ENCODE measurements at regions not wholly inside any gene's neighbourhood (a gene's known extent, or its start where the extent isn't known, plus 50 kb on each side); places are given as distances from the start of the nearest gene placed in this dataset.

GRCh38 chr1:39090757-39091380 lies 64.7 kb downstream of the NDUFS5 start:
- no peak for TF ChIP-seq CTCF (IDR thresholded peaks at IDR 0.05; ENCODE audit: low read length, missing control alignments)
- no peak for DNase-seq (ENCODE audit: low read depth)
- no peak overlapping the region for H3K4me3 ChIP-seq (replicated peaks; ENCODE audit: low read depth, low read length)

- DNase-seq (ENCODE audit: low read depth) = peak; percentile 90
Observed at GRCh38 chr1:39091845-39092645, 65.9 kb downstream of the NDUFS5 start.

GRCh38 chr1:39094685-39095084 lies 68.5 kb downstream of the NDUFS5 start:
- no peak for TF ChIP-seq CTCF (IDR thresholded peaks at IDR 0.05; ENCODE audit: low read length, missing control alignments)
- no peak for DNase-seq (ENCODE audit: low read depth)
- H3K4me3 ChIP-seq (replicated peaks; ENCODE audit: low read depth, low read length) = no peak overlapping the region

More at GRCh38 chr1:39091845-39092645, 65.9 kb downstream of the NDUFS5 start:
- TF ChIP-seq CTCF (IDR thresholded peaks at IDR 0.05; ENCODE audit: low read length, missing control alignments) = peak; percentile 85
- H3K4me3 ChIP-seq (replicated peaks; ENCODE audit: low read depth, low read length) = no peak overlapping the region

DNA sequence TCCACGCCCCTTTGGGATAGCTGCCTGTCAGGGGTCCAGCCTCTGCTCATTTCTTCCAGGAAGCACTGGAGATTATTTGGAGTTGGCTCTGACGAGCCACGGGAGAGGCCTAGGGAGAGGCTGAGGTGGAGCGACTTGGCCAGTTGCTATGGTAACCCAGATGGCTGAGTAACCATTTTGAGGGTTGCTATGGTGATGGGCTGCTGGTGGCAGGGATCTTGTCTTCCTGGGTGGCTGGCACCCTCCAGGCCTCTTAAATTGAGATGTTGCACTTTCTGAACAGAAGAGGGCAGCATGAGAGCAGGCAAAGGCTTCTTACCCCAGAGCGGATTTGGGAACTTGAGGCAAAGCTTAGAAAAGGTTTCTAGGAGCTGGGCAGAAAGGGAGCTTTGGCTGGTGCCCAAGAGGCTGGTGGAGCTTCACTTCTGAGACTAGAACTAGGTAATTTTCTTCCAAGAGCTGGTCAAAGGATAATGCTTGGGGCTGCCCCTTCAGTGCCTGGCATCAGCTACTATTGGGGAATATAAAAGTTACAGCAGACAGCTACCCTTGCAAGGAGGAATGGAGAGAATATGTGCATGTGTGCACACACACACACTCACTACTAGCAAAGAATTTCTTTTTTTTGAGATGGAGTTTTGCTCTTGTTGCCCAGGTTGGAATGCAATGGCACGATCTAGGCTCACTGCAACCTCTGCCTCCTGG lies 72.5 kb downstream of the NDUFS5 start:
- TF ChIP-seq CTCF (IDR thresholded peaks at IDR 0.05; ENCODE audit: low read length, missing control alignments) = peak; percentile 80
- DNase-seq (ENCODE audit: low read depth) = peak; percentile 93
- no peak overlapping the region for H3K4me3 ChIP-seq (replicated peaks; ENCODE audit: low read depth, low read length)

- DNase-seq (ENCODE audit: low read depth) = peak; percentile 86
- H3K4me3 ChIP-seq (replicated peaks; ENCODE audit: low read depth, low read length) = no peak overlapping the region
- TF ChIP-seq CTCF (IDR thresholded peaks at IDR 0.05; ENCODE audit: low read length, missing control alignments) = peak; percentile 76
Observed at GRCh38 chr1:39102537-39103327, 76.6 kb downstream of the NDUFS5 start.

- no peak overlapping the region for H3K4me3 ChIP-seq (replicated peaks; ENCODE audit: low read depth, low read length)
- no peak for TF ChIP-seq CTCF (IDR thresholded peaks at IDR 0.05; ENCODE audit: low read length, missing control alignments)
- peak; percentile 66 for DNase-seq (ENCODE audit: low read depth)
Observed at GRCh38 chr1:39103328-39104157, 77.4 kb downstream of the NDUFS5 start.

Data from fibroblast of pulmonary artery (primary cell).